ENCODE measurements at regions not wholly inside any gene's neighbourhood (a gene's known extent, or its start where the extent isn't known, plus 50 kb on each side); places are given as distances from the start of the nearest gene placed in this dataset.

DNA sequence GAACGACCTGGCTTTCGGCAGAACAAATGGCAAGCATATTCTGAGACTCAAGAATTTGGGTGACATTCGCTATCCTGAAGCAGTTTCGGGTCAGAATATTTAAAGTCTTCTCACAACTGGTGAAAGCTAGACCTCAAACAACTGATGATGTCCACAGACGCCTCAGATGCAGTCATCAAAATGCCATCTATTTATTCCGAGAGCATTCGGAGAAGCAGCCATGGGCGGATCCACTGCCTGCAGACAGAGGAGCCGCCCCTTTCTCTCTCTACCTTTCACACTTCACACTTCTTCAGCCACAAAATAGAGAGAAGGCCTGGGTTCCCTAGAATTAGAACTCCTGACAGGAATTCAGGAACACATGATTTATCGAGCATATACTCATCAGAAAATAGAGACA, 65.8 kb upstream of the CREB1 start:
- no peak for DNase-seq

DNA sequence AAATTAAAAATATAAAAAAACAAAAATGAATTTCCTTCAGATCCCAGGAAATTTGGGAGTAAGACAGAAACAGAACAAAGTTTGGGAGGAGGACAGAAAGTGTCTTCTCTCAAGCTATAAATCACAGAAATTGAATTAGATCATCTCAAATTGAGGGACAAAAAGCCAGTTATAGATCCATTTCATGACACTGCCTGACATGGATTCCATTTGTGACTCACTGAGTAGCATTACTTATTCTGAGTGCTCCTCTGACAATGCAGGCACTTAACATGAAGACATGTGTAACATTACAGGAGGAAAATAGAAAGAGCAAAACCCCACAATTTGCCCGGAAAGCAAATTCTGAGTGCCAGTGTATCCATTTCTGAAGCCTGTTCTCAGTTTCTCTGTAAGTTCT, 63.9 kb upstream of the CREB1 start:
- DNase-seq = no peak

DNA sequence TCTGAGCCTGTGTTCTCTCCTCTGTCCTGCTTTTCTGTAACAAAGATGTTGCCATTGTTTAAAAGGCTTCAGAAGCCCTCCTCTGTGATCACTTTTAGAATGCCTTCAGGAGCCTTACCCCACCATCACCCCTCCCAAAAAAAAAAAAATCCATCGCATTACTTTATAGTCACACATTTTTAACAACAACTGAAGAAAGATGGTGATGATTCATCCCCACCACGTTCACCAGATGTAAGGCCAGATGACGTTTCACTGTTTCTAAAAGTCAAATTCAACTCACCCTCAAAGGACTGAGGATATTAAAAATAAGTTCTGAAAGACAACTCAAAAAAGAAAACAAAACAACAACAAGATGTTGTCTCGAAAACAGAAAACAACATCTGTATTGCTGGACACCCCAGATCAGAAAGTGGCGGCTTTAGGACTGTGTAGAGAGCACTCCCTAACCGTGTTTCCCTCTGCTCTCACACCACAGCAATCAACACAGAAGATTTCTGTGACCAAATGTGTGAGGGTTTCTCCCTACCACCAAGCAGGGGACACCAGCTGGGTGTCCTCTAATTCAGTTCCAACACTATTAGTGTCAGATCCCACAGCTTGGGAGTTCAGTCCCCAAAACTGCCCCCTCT, 61.9 kb upstream of the CREB1 start:
- DNase-seq = no peak

DNA sequence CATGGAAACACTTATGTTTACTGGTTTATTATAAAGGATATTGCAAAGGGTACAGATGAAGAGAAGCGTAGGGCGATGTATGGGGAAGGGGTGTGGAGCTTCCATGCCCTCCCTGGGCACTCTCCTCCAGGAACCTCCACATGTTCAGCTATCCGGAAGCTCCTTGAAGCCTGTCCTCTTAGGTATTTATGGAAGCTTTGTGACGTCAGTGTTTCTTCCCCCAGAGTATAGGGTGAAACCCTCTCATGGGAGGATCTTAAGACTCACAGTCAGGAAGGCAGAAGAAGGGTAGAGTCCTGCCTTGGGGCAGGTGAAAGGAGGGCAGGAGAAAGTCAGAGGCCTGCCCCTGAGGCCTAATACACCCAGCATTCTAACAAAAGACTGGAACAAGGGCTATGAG, 61.3 kb upstream of the CREB1 start:
- no peak for DNase-seq

DNA sequence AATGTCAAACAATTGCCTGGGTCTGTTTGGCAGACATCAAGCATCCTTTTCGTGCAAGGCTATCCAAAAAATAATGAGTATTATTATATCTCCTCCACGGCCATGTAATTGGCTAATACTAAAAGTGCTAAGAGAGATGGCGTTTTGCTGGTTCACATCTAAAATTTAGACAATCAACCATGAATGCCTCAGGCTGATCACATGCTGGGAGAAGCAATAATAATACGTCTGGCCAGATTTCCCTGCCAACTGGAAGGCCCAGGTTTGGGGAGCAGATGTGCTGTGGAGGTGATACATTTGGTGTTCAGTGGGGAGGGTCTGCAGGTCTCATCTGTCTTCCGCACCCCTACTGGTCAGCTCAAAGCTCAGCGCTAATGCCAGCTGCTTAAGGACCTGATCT, 60.3 kb upstream of the CREB1 start:
- DNase-seq = no peak

DNA sequence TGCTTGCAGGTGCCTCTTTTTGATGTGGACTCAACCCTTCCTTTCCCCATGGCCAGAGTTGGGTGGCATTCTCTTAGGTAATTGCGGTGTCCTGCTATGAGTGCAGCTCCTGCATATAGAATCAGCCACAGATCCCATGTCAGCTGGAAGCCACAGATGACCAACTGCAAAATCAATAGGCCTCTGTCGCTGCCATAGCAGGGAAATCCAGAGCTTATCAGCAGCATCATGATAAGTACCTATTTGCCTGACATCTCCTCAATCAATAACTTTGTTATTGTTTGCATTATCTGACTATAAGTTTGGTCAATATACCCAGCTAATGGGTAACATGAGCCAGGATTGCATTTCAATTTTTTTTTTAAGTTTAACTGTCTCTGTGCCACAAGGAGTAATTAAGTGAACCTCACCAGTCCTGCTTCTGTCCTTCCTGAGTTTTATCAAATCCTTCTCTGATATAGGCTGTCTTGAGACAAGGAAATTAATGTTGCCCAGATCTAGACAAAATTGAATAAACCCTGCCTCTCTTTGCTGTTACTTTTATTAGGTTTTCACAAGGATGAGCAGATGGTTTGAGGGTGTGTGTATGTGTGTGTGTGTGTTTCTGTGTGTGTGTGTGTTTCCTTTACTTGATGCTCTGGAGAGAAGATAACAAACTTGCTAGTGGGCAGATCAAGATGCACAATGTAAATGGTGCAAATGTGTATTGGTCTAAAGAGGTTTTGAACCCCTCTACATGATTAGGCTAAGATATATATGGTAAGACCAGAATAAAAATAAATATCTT, 59.6 kb upstream of the CREB1 start:
- DNase-seq = no peak

DNA sequence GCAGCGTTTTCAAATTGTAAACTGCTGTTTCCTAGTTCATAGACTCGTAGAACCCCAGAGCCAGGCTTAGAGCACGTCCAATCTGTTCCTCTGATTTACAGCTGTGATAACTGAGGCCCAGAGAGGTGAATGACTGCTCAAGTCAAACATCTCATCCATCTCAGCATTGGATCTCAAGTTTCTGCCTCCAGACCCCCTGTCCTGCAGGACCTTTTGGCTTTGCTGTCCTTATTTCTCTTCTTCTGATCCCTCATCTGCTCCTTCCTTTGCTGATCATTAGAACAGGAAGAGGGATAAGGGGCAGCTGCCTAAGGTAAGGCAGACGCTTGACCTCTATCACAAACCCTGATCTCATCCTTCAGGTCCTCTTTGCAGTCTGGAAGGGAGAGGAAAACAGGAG, 58.5 kb upstream of the CREB1 start:
- DNase-seq = no peak

DNA sequence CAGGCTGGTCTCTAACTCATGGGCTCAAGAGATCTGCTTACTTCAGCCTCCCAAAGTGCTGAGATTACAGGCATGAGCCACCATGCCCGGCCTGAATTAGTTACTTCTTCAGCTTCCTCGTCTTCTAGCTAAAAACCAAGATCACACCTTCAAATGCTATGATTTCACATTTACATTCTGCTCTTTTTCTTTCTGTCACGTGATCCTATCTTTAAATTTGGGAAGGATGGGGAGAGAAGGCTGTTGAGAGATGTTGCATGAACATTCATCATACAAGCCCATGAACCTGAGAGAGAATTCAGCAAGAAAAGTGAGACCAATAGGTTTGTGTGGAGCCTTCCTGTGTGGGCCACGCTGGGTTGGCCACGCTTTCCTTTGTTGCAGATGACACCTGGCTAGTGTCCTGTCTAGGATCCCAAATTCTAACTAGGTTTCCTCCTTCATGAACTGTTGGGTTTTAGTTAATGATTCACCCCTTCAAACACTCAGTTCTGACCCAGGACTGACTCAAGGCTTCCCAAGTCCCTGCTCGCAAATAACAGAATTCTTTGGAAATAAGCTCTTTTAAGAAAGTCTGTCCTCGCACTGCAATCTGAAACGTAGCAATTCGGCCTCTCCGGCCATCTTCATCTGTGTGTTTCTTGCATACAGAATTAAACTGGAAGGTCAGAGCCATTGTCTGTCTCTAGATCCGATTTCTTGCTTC, 57.3 kb upstream of the CREB1 start:
- peak; percentile 64 for DNase-seq

DNA sequence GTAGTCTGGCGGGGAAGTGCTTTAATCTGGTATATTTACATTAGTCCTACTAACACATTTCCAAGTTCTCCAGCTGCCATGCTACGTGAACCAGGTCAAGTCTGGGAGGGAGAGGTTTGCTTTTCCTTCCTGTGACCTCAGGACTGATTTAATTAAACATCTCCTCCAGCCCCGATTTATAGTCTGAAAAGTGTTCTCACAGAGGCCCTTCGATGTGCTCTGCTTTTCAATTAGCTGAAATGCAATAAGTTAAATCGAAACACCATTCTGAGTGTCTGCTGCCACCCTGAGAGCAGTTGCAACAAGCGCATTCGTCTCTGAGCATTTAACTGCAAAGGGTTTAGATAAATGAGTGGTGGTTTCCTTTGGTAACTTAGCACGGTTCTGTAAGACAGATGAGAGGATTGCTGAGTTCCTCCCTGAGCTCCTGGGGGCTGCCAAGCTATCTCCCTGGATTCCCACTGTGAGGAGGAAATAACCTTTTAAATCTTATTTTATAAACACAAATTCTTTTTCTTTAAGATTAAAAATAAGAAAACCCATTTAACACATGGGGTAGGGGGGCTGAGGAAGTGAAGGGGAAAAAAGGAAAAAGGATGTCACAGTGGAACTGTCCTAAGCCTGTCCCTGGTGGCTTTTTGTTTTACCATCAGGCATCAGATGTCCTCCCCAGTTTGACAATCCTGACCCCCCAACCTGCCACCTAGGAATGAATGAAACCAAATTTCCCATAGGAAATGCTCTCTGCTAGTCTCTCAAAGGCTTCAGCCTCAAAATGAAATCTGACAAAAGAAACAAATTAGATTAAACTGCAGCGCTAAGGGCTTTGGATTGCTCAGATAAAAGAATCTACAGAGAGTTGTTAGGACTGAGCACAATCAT, 56.5 kb upstream of the CREB1 start:
- peak; percentile 90 for DNase-seq

DNA sequence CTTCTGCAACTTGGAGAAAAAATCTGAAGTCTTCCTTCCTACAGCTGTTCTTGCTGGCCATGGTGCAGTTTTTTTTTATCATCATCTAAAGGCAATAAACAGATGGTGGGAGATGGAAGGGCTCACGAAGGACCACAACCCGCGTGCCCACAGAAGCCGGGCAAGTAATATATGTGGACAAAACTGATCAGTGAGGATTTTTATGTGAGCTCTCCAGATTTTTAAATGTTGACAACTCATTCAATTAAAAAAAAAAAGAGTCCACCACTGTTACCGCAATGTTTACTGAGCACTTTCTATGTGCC, 55.9 kb upstream of the CREB1 start:
- DNase-seq = no peak

DNA sequence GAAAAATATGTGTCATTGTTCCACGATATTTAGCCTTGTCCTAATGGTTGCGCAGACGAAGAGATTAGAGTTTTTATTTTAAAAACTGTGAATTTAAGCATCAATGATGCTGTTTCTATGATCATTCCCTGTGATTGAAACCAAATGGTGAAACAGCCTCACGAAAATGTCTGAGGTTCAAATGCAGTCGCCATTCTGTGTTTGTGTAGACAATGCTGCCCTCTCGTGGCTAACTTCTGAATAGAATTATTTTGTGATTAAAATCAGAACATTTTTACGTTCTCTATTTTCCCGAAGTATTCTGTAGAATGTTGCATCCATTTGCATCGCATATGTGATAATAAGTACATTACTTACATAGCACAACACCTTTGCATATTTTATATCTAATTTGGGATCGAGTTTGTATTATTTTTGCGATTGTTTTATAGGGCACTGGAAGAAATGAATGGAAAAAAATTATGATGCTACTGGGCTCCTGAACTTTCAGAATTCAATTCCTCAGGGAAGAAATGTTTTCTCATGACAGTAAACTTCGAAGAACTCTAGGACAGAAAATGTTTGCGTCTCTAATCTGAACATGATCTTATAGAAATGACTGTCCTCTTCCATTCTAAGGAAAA, 54.8 kb upstream of the CREB1 start:
- peak; percentile 76 for DNase-seq

DNA sequence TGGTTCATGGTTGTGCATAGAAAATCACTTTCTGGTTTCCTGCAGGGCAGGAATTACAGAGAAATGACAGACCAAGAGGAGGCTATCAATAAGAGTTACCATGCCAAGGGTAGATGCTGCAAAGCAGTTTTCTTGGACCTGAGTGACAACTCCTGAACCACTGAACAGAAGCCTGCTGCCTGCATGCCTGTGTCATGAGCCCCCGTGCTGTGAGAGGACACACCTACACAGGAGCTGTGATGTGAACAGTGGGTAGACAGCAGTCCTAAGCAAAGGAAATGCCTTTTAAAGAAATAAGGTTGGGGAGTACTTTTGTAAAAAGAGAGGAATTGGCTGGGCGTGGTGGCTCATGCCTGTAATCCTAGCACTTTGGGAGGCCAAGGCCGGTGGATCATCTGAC, 54.2 kb upstream of the CREB1 start:
- no peak for DNase-seq

DNA sequence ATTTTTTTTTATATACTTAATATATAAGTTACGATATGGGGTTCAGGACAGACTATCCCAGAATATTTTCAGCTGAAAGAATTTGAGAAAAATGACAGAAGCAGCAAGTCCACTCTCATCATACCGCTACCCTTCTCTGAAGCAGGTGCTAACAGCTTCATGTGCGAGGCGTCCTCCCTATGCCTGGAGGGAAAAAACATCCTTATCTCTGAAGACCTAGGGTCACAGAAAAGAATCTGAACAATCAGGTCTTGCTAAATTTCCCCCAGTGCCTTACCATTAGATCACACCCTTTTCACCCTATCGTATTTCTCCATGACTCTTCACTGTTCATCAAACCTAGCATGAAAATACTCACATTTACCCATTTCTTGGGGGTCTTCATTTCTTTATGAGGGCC, 51.9 kb upstream of the CREB1 start:
- no peak for DNase-seq

DNA sequence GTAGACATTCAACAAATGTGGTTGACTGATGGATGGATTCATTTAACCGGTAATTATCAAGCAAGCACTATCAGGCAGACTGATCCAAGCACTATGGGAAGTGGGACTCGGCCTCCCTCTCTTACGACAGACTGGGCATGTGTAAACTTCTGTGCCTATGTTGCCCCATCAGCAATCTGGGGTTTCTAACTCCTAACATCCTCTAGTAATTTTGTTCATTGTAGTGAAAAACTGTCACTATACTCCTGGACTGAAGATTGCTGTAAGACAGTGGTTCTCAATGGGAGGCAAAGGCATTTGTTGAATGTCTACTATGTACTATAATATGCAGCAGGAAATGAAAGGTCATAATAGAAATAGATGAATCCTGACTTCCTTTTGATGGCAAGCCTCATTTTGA, 51.2 kb upstream of the CREB1 start:
- DNase-seq = no peak

DNA sequence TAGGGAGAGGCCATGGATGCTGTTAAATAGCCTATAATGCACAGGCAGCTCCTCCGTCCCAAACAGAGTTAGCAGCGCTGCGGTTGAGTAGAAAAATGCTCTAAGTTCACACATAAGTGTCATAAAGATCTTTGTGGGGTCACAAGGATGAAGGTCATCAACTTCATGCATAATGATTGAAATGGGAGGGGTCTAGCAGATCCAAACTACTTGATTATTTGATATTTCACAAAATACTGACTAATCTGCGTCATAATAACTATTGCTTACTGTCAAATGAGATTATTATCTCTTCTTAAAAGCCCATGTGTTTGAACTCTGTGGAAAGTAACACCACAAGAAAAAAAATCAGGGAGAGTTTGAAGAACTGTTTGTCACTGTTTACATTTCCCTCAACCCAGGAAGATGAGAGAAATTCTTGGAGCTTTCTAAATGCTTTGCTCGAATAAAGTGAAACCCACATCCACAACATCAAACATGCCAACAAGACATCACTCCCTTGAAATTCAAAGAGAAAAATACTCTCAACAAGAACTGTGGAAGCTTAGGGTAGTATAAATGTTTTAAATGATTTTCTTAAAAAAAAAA, 50.5 kb upstream of the CREB1 start:
- no peak for DNase-seq

Data from DMS53 (cell line).